Neural progenitor cell (in vitro differentiated cells): ENCODE measurements at regions not wholly inside any gene's neighbourhood (a gene's known extent, or its start where the extent isn't known, plus 50 kb on each side); places are given as distances from the start of the nearest gene placed in this dataset.
A peak's percentile ranks its signal among the peaks of the same experiment; 100 is the strongest.

Experiments used
- DNase-seq: peaks from one replicate; pipeline ENCODE4 v3.0.0-alpha.2; 2016; ENCODE audit warnings: low spot score
- H2AFZ ChIP-seq: fragments of 200-600 bp; sonication (generic); replicated peaks from 2 replicates; pipeline ENCODE4 v1.6.1; 2016; ENCODE audit warnings: antibody characterized with exemption
- H3F3A ChIP-seq: fragments of 200-600 bp; sonication (generic); 2 replicates; pipeline ENCODE4 v1.6.1; 2016; ENCODE audit warnings: antibody characterized with exemption, low read depth
- H3K27ac ChIP-seq: fragments of 200-600 bp; sonication (generic); 2 replicates; pipeline ENCODE4 v1.5.1; 2016; ENCODE audit warnings: mild to moderate bottlenecking
- H3K27me3 ChIP-seq: fragments of 200-600 bp; sonication (generic); 2 replicates; pipeline ENCODE4 v1.6.1; 2016; ENCODE audit warnings: mild to moderate bottlenecking, moderate library complexity
- H3K36me3 ChIP-seq: fragments of 200-600 bp; sonication (generic); 2 replicates; pipeline ENCODE4 v1.5.1; 2016
- H3K4me1 ChIP-seq: fragments of 200-600 bp; sonication (generic); 2 replicates; pipeline ENCODE4 v1.6.1; 2016; ENCODE audit warnings: mixed run types
- H3K4me2 ChIP-seq: fragments of 200-600 bp; sonication (generic); 2 replicates; pipeline ENCODE4 v1.6.1; 2016
- H3K4me3 ChIP-seq: fragments of 200-600 bp; sonication (generic); 2 replicates; pipeline ENCODE4 v1.5.1; 2016
- H3K79me2 ChIP-seq: fragments of 200-600 bp; sonication (generic); 2 replicates; pipeline ENCODE4 v1.6.1; 2016; ENCODE audit warnings: low read depth
- H3K9ac ChIP-seq: fragments of 200-600 bp; sonication (generic); 2 replicates; pipeline ENCODE4 v1.6.1; 2016
- H3K9me3 ChIP-seq: fragments of 200-600 bp; sonication (generic); 2 replicates; pipeline ENCODE4 v1.5.1; 2016; ENCODE audit warnings: low read depth
- H4K20me1 ChIP-seq: fragments of 200-600 bp; sonication (generic); 2 replicates; pipeline ENCODE4 v1.6.1; 2016; ENCODE audit warnings: low read depth
- H3K27ac Mint-ChIP-seq: 3 replicates; pipeline ENCODE4 v1.8.0; 2021; ENCODE audit warnings: mixed read lengths
- H3K27me3 Mint-ChIP-seq: 2 replicates; pipeline ENCODE4 v1.8.0; 2022; ENCODE audit warnings: low read depth, mild to moderate bottlenecking, inconsistent platforms, moderate library complexity, mixed read lengths; ENCODE audit not compliant: insufficient read depth
- H3K36me3 Mint-ChIP-seq: 3 replicates; pipeline ENCODE4 v1.8.0; 2021; ENCODE audit warnings: mixed read lengths
- H3K4me1 Mint-ChIP-seq: 3 replicates; pipeline ENCODE4 v1.8.0; 2021; ENCODE audit warnings: mixed read lengths
- H3K4me3 Mint-ChIP-seq: 3 replicates; pipeline ENCODE4 v1.8.0; 2021; ENCODE audit warnings: mild to moderate bottlenecking, moderate library complexity, mixed read lengths
- H3K9me3 Mint-ChIP-seq: 3 replicates; pipeline ENCODE4 v1.8.0; 2020; ENCODE audit warnings: mixed read lengths
- CTCF ChIP-seq: fragments of 200-600 bp; sonication (generic); IDR thresholded peaks from 2 replicates; pipeline ENCODE4 v1.5.1; 2017; ENCODE audit warnings: antibody characterized with exemption, mild to moderate bottlenecking
- EZH2 ChIP-seq: fragments of 200-600 bp; sonication (generic); IDR thresholded peaks from 2 replicates; pipeline ENCODE4 v1.6.1; 2017; ENCODE audit warnings: antibody characterized with exemption, mild to moderate bottlenecking, moderate library complexity
- EZH2phosphoT487 ChIP-seq: fragments of 200-600 bp; sonication (generic); IDR thresholded peaks from 2 replicates; pipeline ENCODE4 v1.6.1; 2017; ENCODE audit warnings: antibody characterized with exemption

GRCh38 chr4:125043486-125043885 lies 271.3 kb upstream of the FAT4 start:
- no peak overlapping the region for H3K27ac ChIP-seq
- TF ChIP-seq EZH2 (no peak), CTCF (no peak), EZH2phosphoT487 (no peak)
- Mint-ChIP-seq H3K4me1 (peaks cover 8% of the 10 kb centered on the region), H3K9me3 (peaks cover 3% of the 10 kb centered on the region), H3K27me3 (no peaks in the 10 kb centered on the region), H3K4me3 (no peak overlapping the region), H3K27ac (no peak overlapping the region), H3K36me3 (no peaks in the 10 kb centered on the region)
- no peak overlapping the region for H3K9ac ChIP-seq
- H3K36me3 ChIP-seq, result no peaks in the 10 kb centered on the region
- DNase-seq, result no peak
- no peaks in the 10 kb centered on the region for H3F3A ChIP-seq
- no peaks in the 10 kb centered on the region for H3K79me2 ChIP-seq
- H3K4me1 ChIP-seq, result no peaks in the 10 kb centered on the region
- H4K20me1 ChIP-seq, result no peaks in the 10 kb centered on the region
- H2AFZ ChIP-seq, result no peak overlapping the region
- no peaks in the 10 kb centered on the region for H3K27me3 ChIP-seq
- H3K9me3 ChIP-seq, result no peaks in the 10 kb centered on the region
- no peak overlapping the region for H3K4me3 ChIP-seq
- H3K4me2 ChIP-seq, result no peak overlapping the region

GRCh38 chr4:125042041-125042440 lies 272.7 kb upstream of the FAT4 start:
- Histone ChIP-seq H4K20me1 (no peaks in the 10 kb centered on the region), H3K36me3 (no peaks in the 10 kb centered on the region), H3K27me3 (no peaks in the 10 kb centered on the region), H3K27ac (no peak overlapping the region), H3K4me1 (no peaks in the 10 kb centered on the region), H3K79me2 (no peaks in the 10 kb centered on the region), H3K9ac (no peak overlapping the region), H3F3A (no peaks in the 10 kb centered on the region), H3K9me3 (no peaks in the 10 kb centered on the region), H2AFZ (no peak overlapping the region), H3K4me3 (no peak overlapping the region), H3K4me2 (no peak overlapping the region)
- Mint-ChIP-seq H3K4me1 (peaks cover 8% of the 10 kb centered on the region), H3K4me3 (no peak overlapping the region), H3K27ac (peak overlapping the region; percentile 3), H3K9me3 (peaks cover 10% of the 10 kb centered on the region), H3K36me3 (no peaks in the 10 kb centered on the region), H3K27me3 (peaks cover 2% of the 10 kb centered on the region)
- DNase-seq, result no peak
- no peak for TF ChIP-seq EZH2phosphoT487
- no peak for TF ChIP-seq CTCF
- no peak for TF ChIP-seq EZH2

GRCh38 chr4:125041372-125041930 lies 273.3 kb upstream of the FAT4 start:
- H3K4me3 Mint-ChIP-seq, result no peak overlapping the region
- no peak overlapping the region for H2AFZ ChIP-seq
- peaks cover 8% of the 10 kb centered on the region for H3K4me1 Mint-ChIP-seq
- no peak overlapping the region for H3K4me2 ChIP-seq
- no peaks in the 10 kb centered on the region for H3K79me2 ChIP-seq
- DNase-seq, result no peak
- TF ChIP-seq EZH2phosphoT487 (no peak), EZH2 (no peak), CTCF (no peak)
- H3K9me3 Mint-ChIP-seq, result peaks cover 10% of the 10 kb centered on the region
- peaks cover 2% of the 10 kb centered on the region for H3K27me3 Mint-ChIP-seq
- no peaks in the 10 kb centered on the region for H3K9me3 ChIP-seq
- H3K27ac ChIP-seq, result no peak overlapping the region
- H3F3A ChIP-seq, result no peaks in the 10 kb centered on the region
- H3K36me3 ChIP-seq, result no peaks in the 10 kb centered on the region
- no peak overlapping the region for H3K9ac ChIP-seq
- no peak overlapping the region for H3K4me3 ChIP-seq
- no peak overlapping the region for H3K27ac Mint-ChIP-seq
- no peaks in the 10 kb centered on the region for H3K36me3 Mint-ChIP-seq
- H3K27me3 ChIP-seq, result no peaks in the 10 kb centered on the region
- no peaks in the 10 kb centered on the region for H3K4me1 ChIP-seq
- H4K20me1 ChIP-seq, result no peaks in the 10 kb centered on the region
